ENCODE measurements at regions not wholly inside any gene's neighbourhood (a gene's known extent, or its start where the extent isn't known, plus 50 kb on each side); places are given as distances from the start of the nearest gene placed in this dataset.

GRCh38 chr6:76818451-76818850 lies 644.8 kb downstream of the HTR1B start:
- Histone ChIP-seq H3K4me3 (ENCODE audit: low read length, poor library complexity, severe bottlenecking) (no peak overlapping the region), H2AFZ (ENCODE audit: low read length) (no peak overlapping the region), H3K4me1 (ENCODE audit: insufficient read depth, low read length, poor library complexity, severe bottlenecking) (no peaks in the 10 kb centered on the region), H3K27me3 (ENCODE audit: insufficient read depth, low read length, poor library complexity, severe bottlenecking) (no peaks in the 10 kb centered on the region), H3K4me2 (ENCODE audit: low read depth, low read length, poor library complexity, severe bottlenecking) (no peak overlapping the region), H4K20me1 (ENCODE audit: insufficient read depth, low read length, poor library complexity, severe bottlenecking) (no peaks in the 10 kb centered on the region), H3F3A (ENCODE audit: low read depth) (no peaks in the 10 kb centered on the region), H3K9ac (ENCODE audit: low read depth, low read length, poor library complexity, severe bottlenecking) (no peak overlapping the region), H3K36me3 (ENCODE audit: insufficient read depth, low read length) (no peaks in the 10 kb centered on the region), H3K9me3 (ENCODE audit: insufficient read depth, low read depth, low read length) (no peaks in the 10 kb centered on the region), H3K9me2 (replicated peaks; ENCODE audit: low read depth, low read length) (no peaks in the 10 kb centered on the region), H3K79me2 (ENCODE audit: insufficient read depth, low read length) (no peaks in the 10 kb centered on the region)
- TF ChIP-seq EZH2phosphoT487 (IDR thresholded peaks at IDR 0.05; ENCODE audit: borderline replicate concordance) (no peak), CTCF (conservative IDR thresholded peaks at IDR 0.05; ENCODE audit: low read length) (no peak)

DNA sequence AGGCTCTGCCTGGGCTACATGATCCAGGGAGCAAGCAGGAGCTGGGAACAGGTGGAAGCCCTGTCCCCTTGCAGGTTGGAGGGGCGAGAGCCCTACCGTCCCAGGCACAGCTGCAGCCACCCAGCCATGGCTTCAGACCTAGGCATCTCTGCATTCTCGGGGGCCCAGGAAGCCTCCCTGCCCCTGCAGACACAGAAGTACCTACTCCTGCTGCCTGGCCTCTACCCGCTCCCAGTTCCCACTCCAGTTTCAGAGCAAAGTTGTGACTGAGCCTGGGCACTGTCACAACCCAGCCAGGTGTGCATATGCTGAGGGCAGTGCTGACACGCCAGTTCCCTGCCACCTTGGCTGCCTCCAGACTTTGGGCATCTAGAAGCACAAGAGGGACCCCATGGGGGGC lies 645.9 kb downstream of the HTR1B start:
- H3K27me3 ChIP-seq (ENCODE audit: insufficient read depth, low read length, poor library complexity, severe bottlenecking): no peaks in the 10 kb centered on the region
- no peak overlapping the region for H3K4me2 ChIP-seq (ENCODE audit: low read depth, low read length, poor library complexity, severe bottlenecking)
- no peaks in the 10 kb centered on the region for H4K20me1 ChIP-seq (ENCODE audit: insufficient read depth, low read length, poor library complexity, severe bottlenecking)
- no peak for TF ChIP-seq CTCF (conservative IDR thresholded peaks at IDR 0.05; ENCODE audit: low read length)
- TF ChIP-seq EZH2phosphoT487 (IDR thresholded peaks at IDR 0.05; ENCODE audit: borderline replicate concordance): no peak
- no peak overlapping the region for H3K4me3 ChIP-seq (ENCODE audit: low read length, poor library complexity, severe bottlenecking)
- no peaks in the 10 kb centered on the region for H3K9me2 ChIP-seq (replicated peaks; ENCODE audit: low read depth, low read length)
- H3F3A ChIP-seq (ENCODE audit: low read depth): no peaks in the 10 kb centered on the region
- no peak overlapping the region for H3K9ac ChIP-seq (ENCODE audit: low read depth, low read length, poor library complexity, severe bottlenecking)
- H3K79me2 ChIP-seq (ENCODE audit: insufficient read depth, low read length): no peaks in the 10 kb centered on the region
- no peaks in the 10 kb centered on the region for H3K9me3 ChIP-seq (ENCODE audit: insufficient read depth, low read depth, low read length)
- no peaks in the 10 kb centered on the region for H3K36me3 ChIP-seq (ENCODE audit: insufficient read depth, low read length)
- H3K4me1 ChIP-seq (ENCODE audit: insufficient read depth, low read length, poor library complexity, severe bottlenecking): no peaks in the 10 kb centered on the region
- H2AFZ ChIP-seq (ENCODE audit: low read length): no peak overlapping the region

GRCh38 chr6:76814496-76815458 lies 648.5 kb downstream of the HTR1B start:
- H3K9me3 ChIP-seq (ENCODE audit: insufficient read depth, low read depth, low read length): no peaks in the 10 kb centered on the region
- H2AFZ ChIP-seq (ENCODE audit: low read length): no peak overlapping the region
- no peaks in the 10 kb centered on the region for H3F3A ChIP-seq (ENCODE audit: low read depth)
- no peaks in the 10 kb centered on the region for H3K36me3 ChIP-seq (ENCODE audit: insufficient read depth, low read length)
- H3K79me2 ChIP-seq (ENCODE audit: insufficient read depth, low read length): no peaks in the 10 kb centered on the region
- H3K4me1 ChIP-seq (ENCODE audit: insufficient read depth, low read length, poor library complexity, severe bottlenecking): no peaks in the 10 kb centered on the region
- H3K9me2 ChIP-seq (replicated peaks; ENCODE audit: low read depth, low read length): no peaks in the 10 kb centered on the region
- H3K4me2 ChIP-seq (ENCODE audit: low read depth, low read length, poor library complexity, severe bottlenecking): no peak overlapping the region
- H3K27me3 ChIP-seq (ENCODE audit: insufficient read depth, low read length, poor library complexity, severe bottlenecking): no peaks in the 10 kb centered on the region
- TF ChIP-seq CTCF (conservative IDR thresholded peaks at IDR 0.05; ENCODE audit: low read length): no peak
- TF ChIP-seq EZH2phosphoT487 (IDR thresholded peaks at IDR 0.05; ENCODE audit: borderline replicate concordance): no peak
- H3K9ac ChIP-seq (ENCODE audit: low read depth, low read length, poor library complexity, severe bottlenecking): no peak overlapping the region
- no peak overlapping the region for H3K4me3 ChIP-seq (ENCODE audit: low read length, poor library complexity, severe bottlenecking)
- no peaks in the 10 kb centered on the region for H4K20me1 ChIP-seq (ENCODE audit: insufficient read depth, low read length, poor library complexity, severe bottlenecking)
